HG03139 (cell line): ENCODE measurements at regions not wholly inside any gene's neighbourhood (a gene's known extent, or its start where the extent isn't known, plus 50 kb on each side); places are given as distances from the start of the nearest gene placed in this dataset.
"Not testable (repeated sequence)": the region's sequence is repeated elsewhere in the genome, so short reads cannot be mapped to it uniquely, and the experiment has no call there.

Experiments used
- ATAC-seq: cut with Tn5 transposase; IDR thresholded peaks from one replicate; pipeline ENCODE4 v1.9.1; 2021; ENCODE audit not compliant: unreplicated experiment

DNA sequence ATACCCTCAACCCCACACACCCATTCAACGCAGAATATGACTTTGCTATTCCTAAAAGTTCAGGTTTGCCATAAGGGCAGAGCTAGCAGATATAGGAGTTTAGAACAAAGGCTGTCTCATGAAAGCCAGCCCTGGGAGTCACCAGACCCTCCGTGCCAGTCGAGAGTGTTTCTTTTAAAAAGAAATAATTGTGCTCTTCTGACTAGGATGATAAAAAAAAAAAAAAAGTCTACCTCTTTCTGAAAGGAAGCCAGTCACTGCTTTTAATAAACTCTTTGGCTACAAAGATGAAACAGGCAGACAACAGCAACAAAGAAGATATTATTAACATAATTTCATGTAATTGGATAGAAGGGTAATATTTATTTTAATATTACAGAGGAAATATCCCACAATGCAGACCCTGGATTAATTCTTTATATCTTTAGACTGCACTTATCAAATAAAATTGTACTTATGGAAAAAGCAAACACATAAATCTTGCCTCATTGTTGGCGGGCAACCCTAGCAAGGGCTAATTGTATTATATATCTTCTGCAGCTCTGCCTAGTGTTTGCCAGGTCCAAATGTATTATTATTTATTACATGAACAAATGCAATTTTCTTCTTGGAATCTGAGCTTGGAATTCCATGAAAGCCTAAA lies 277.5 kb upstream of the DYNLRB2 start:
- ATAC-seq, result no peak

DNA sequence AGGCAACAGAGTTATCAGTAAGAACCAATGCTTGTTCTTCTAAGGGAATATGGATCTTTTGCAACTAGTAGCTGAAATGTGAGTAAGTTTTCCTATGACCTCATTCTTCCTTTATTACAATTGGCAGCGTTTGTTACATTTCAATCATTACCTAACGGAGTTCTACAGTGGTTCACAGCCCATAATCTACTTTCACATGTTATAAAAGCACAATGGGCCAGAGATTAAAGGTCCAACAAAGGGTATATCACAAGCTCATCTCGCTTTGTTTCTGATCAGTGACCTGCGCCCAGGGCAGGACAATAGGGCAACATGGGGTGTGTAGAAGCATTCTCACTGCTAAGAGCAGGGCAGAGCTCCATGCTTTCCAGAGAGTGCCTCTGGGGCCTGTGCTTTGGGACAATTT lies 279.9 kb upstream of the DYNLRB2 start:
- no peak for ATAC-seq

DNA sequence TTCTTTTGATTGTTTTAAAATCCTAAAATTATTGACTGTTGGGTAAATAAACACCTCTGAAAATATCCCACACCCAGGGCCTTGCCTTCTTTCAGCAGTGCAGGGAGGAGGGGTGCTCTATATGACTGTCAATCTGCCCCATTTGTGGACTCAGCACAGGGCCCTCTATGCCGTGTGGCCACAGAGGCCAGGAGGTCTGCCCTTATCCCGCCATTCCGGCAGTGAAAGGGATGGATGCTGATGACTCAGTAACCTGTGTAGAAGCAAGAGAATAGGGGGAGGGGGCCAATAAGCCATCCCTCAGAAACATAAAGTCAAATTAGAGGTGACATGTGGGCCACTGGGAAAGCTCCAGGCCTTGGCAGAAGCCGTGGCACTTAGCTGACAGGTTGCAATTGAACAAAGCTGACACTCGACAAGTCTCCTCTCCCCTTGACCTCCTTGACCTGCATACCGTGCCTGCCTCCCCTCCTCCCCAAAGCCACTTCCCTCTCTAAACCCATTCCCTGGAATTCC lies 281.4 kb upstream of the DYNLRB2 start:
- no peak for ATAC-seq

DNA sequence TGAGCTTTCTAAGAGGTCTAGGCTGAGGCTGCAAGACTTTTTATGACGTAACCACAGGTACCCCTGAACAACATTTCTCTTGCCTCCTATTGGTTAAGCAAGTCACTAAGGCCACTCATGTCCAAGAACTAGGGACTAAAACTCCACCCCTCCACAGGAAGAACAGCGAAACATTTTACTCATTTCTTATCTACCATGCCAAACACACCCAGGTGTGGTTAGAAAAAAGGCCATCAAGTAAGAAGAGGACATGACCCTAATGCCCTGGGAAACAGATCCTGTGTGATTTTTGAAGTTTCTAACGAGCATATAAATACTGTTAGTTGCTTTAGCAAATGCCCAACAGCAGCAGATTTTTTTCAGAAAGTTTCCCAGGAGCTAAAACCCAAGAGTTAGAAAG lies 282.4 kb upstream of the DYNLRB2 start:
- ATAC-seq, result no peak

DNA sequence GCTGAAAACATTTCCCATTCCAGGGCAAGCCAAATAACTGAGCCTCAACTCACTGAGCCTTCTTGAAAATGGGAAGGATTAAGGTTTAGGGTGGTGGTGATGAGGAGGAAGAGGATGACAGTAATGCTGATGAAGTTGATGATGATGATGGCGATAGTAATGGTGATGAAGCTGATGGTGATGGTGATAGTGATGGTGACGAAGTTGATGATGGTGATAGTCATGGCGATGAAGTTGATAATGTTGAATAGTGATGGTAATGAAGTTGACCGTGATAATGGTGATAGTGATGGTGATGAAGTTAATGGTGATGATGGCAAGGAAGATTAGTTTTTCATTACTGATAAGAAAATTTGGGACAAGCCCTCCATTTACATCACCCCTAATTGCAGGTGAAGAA lies 285.8 kb upstream of the DYNLRB2 start:
- ATAC-seq, result no peak

DNA sequence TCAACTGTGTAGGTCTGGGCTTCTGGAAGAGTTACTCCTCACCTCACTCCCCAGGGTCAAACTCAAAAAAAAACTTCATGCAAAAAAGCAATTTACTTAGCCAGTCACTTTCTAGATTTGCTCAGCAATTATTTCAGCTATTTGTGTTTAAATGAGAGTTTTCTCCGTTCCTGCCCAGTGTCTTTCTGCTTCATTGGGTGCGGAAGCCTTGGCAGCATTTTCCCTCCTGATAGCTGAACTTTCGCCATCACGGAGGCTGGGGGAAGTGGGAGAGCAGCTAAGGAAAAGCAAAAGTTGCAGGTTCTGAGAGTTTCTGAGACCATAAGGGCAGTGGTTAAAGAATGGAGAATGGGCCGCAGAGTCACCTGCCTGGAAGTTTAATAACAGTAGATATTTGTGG lies 287.1 kb upstream of the DYNLRB2 start:
- no peak for ATAC-seq

DNA sequence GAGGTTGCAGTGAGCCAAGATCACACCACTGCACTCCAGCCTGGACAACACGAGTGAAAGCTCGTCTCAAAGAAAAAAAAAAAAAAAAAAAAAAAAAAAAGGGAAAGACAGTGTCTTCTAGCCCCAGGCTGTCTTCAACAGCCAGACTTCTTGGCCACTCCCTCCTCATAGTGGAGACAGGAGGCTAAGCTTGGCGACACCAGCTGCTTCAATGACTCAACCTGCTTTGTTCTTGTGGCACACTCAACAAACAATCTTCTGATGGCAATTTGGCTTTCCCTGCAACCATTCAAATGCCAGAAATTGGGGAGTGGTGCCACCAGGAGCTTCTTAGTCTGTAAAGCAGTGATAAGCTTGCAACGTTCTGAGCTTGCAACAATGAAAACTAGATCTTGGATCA lies 290.4 kb upstream of the DYNLRB2 start:
- no peak for ATAC-seq

DNA sequence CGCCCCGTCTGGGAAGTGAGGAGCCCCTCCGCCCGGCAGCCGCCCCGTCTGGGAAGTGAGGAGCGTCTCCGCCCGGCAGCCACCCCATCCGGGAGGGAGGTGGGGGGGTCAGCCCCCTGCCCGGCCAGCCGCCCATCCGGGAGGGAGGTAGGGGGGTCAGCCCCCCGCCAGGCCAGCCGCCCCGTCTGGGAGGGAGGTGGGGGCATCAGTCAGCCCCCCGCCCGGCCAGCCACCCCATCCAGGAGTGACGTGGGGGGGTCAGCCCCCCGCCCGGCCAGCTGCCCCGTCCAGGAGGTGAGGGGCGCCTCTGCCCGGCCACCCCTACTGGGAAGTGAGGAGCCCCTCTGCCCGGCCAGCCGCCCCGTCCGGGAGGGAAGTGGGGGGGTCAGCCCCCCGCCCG lies 297.5 kb upstream of the DYNLRB2 start:
- ATAC-seq, result not testable (repeated sequence)

DNA sequence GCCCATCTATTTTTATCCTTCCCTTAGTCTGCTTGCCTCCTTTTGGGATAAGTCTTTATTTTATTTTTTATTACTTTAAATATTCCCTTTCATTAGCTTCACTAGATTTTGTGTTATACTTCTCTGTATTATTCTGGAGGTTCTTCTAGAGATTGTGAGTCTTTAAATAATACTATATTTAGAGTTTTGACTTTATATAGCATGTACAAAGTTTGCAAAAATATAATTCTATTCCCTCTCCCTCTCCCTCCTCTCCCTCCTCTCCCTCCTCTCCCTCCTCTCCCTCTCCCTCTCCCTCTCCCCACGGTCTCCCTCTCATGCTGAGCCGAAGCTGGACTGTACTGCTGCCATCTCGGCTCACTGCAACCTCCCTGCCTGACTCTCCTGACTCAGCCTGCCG lies 298.5 kb upstream of the DYNLRB2 start:
- not testable (repeated sequence) for ATAC-seq

DNA sequence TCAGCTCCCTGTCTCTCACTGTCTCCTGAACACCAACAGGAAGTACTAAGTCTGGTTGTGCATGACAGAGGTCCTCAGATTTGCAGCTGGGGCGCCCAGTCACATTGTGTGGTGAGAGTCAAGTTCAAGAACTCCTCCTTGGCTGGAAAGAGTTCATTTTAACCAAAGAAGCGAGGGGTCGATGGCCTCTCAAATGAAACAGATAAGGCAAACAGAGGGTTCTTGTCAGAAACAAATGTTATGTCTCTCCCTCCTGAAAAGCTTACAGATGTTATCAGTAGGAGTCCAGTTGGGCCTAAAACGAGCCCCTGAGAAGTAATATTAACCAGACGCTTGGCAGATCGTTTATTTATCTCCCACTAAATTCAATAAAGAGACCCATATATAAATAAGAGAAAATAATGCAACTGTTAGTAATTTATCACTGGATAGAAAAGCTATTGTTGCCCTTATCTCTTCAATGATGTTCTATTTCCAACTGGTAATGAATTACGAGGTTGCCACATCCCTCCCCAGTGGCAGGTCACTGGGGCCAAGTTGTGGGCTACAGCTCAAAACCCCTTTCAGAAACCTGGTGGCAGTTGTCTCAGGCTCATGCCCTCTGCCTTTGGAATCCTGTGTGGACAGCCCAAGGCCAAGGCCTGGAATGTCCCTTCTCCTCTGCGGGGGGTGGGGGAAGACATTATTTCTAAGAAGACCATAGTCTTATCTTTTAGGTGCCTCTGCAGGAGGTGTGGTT lies 307.5 kb upstream of the DYNLRB2 start:
- no peak for ATAC-seq

DNA sequence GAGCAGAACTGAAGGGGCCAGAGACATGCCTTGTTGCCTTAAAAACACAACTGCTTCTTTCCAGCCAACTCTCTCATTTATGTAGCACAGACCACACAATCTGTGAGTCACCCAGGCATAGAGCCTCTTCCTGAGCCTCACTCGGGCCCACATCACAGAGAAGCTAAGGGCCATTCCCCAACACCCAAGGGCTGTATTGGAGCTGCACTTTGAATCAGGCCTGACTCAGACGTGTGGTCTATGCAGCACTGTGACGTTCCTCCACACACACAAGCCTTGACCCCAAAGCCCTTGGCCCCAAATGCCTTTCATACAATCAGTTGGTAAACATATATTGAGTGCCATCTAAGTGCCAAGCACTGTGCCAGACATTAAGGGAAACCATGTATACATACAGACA lies 308.9 kb upstream of the DYNLRB2 start:
- peak; percentile 70 for ATAC-seq

DNA sequence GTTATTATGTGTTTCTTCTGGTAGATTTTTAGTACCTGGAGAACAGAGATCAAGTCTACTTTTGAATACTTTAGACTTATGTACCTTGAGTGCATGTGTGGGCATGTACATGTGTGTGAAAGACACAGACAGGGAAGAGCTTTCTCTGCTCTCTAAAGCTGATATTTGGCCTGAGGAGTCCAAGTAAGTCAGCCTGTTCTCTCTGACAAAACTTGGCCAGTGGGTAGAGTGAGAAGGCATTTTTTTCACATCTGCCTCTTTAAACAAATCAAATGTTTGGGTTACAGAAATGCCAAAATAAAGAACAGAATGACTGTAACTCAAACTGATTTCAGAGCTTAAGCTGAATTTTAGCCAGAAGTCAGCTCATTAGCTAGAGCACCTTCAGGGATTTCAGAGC lies 309.7 kb upstream of the DYNLRB2 start:
- no peak for ATAC-seq

DNA sequence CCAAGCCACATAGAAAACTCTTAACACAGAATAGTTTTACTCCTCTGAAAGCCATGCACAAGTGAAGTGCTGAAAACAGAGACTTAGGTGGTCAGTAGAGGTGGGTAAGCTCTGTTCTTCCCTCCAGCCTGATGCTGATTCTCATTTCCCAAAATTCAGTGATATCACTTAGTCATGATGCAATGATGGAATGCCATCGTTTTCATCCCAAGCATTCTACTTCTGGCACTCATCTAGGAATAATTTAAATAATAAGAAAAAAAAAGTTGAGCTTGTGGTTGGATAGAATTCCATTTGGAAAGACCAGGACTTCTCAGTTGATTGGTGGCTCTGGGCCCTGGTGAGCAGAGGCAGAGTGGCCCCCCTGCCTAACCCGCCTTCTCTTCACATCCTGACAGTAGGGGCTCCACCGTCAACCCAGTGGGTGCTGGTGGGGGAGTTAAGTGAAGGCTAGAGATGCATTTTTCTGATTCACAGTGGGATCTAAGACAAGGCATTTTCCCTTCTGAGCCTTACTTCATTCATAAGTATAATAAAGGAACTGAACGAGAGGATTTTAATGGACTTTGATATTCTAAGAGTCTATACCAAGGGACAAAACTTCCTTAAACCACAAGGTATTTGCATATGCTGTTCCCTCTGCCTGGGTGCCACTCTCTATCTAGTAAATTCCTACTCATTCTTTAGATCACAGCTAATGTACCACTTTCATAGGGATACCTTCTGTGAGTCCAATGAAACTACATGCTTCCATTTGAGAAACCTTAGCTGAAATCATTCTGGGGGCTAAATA lies 310.3 kb upstream of the DYNLRB2 start:
- ATAC-seq, result no peak

DNA sequence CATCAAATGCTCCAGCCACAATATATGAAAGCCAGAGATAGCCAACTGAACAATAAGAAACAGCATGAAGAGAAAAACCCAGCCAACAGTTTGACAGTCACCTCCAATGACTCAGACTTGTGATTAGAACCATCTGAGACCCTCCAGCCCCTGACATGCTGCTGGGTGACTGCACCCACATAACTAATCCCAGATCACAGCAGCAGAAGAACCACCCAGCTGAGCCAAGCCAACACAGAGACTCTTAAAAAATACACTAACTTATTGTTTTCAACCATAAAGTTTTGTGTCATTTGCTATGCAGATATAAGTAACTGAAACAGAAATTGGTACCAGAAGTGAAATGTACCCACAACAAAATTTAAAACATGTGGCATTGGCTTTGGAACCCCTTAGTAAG lies 314.3 kb upstream of the DYNLRB2 start:
- no peak for ATAC-seq

DNA sequence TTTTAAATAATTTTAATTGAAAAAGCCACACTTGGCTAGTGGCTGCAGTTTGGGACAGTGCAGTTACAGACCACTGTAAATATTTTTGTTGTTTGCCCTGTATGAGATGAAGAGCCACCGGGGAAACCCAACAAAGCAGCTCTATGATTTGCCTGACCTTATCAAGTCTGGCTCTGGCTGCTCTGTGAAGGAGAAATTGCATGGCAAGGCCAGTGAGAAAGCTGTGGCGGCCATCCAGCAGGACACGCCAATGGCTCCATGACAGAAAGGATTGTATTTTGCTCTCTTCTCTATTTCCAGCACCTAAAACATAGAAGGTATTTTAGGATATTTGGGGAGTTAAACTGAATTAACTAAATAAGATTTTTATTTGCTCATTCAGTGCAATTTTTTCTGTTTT lies 330.0 kb upstream of the DYNLRB2 start:
- ATAC-seq, result no peak

DNA sequence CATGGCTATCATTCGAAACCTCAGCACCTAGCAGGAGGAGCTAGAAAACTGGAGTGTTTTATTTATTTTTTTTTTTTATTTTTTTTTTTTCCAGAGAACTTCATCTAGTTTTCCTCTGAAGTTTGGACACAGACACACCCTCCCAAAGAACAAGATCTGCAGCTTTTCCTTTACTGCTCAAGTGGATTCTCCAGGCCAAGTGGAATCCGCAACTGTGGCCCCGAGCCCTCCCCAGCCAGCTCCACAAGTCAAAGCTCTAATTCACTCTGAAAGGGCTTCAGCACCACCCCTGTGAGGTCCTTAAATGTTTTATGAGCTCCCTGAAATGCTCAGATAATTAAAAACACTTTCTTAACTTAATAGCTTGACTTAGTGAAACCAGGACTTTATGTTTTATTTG lies 332.1 kb upstream of the DYNLRB2 start:
- ATAC-seq, result no peak

DNA sequence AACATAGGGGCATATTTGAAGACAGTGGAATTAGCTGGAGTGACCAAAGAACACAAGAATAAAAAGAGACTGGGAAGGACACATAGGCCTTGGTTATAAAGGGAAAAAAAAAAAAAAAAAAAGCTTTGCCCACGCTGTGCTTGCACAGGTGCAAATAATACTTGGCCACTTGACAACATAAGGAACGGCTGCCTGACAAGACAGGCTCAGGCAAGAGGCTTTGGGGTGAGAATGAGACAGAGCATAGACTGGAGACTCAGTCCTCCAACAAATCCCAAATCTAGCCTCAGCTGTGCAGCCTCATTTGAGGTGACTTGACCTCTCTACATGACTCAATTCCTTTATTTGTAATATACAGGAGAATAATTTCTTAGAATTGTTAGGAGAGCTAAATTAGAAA lies 332.8 kb upstream of the DYNLRB2 start:
- ATAC-seq, result no peak

DNA sequence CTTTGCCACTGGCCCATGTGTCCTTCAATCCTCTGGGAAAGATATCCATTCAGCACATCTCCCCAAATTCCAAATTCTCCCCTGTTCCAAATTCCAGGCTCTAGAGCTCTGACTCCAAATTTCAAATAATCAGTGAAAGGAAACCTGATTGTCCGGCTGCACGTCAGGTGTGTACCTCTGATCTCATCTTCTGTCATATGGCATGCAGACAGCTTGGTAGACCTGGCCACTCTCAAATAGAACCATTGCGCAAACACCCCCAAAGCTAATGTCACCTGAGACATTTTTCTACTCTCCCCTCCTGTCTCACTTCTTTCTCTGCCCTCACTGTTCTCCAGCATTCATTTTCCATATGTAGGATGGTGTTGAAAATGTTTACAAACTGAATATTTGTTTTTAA lies 337.0 kb upstream of the DYNLRB2 start:
- ATAC-seq, result no peak

DNA sequence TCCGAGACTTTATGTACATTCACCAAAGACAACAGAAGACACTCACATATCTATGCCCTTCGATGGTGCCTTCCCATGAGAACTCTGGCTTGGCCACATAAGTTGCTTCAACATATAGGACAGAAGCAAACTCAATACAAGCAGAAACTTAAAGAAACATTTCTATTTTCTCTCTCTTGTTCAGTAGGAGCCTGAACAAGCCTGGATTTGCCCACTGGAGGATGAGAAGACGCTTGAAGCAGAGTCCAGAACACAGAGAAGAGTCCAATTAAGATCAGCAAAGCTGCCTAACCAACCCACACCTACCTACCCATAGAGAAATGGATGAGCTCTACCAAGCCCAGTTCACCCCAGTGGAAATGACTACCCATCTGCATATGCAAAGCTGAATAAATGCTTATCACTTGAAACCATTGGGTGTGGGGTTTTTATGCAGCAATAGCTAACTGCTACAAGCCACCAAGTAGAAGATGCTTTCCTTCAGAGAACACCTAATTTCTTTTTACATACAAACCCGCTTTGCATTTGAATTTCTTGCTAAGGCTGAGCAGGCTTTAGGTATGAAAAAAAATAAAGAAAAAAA lies 337.9 kb upstream of the DYNLRB2 start:
- no peak for ATAC-seq

DNA sequence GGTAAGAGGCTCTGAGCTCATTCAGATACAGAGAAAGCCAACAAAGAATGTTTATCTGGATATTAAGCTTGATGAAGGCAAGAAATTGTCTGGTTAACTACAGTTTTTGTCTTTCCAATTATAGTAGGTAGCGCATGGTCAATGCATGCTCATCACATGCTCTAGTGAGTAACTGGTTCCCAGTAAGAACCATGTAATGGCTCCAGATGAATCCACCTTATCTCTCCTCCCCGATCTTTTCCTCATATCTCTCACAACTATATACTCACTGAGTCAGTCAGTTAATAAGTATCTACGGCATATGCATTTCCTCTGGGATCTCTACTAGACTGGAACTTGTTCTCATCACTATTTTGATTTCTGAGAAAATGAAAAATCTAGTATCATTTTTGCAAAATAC lies 340.7 kb upstream of the DYNLRB2 start:
- ATAC-seq, result no peak

DNA sequence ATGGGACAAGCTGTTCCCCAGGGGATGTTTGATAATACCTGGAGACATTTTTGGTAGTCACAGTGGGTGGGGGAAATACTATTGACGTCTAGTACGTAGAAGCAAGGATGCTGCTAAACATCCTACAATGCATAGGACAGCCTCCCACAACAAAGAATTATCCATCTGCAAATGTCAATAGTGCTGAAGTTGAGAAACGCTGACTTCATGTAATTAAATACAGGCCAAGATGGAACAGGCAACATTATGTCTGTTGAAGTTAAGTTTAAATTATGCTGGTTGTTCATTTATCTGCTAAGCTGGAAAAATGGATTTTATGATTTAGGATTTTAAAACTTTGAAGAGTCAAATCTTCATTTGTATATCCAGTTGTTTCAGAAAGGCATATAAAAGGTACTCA lies 341.2 kb upstream of the DYNLRB2 start:
- ATAC-seq, result no peak
